NCI-H1694 (cell line): ENCODE measurements at regions not wholly inside any gene's neighbourhood (a gene's known extent, or its start where the extent isn't known, plus 50 kb on each side); places are given as distances from the start of the nearest gene placed in this dataset.

Experiments used
- DNase-seq: peaks from one replicate; lab custom pipeline; 2025; lab: John Stamatoyannopoulos, UW

- DNase-seq = no peak
These were observed 112.0 kb upstream of the ZNF366 start for GRCh38 chr5:72619251-72619650.

- DNase-seq = no peak
These were observed 111.5 kb upstream of the ZNF366 start for GRCh38 chr5:72618708-72619107.

GRCh38 chr5:72615061-72615460 lies 107.9 kb upstream of the ZNF366 start:
- DNase-seq = no peak

GRCh38 chr5:72613515-72613914 lies 106.3 kb upstream of the ZNF366 start:
- DNase-seq = no peak

DNA sequence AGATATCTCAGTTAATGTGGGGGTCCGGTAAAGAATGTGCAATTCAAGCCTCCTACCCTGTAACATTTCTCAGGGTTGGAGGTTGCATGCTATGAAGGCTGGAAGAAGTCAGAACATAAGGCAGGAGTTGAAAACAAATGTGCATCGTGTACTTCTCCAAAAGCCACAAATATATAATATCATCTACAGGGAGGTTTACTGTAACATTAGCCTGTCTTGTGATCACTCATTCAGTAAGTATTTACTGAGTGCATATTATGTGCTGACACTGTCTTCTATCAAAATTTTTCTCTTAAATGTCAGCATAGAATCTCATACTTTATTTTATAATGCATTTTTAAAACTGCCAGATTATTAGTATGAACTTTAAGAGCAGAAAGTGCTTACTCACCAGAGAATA lies 105.6 kb upstream of the ZNF366 start:
- no peak for DNase-seq

- peak; percentile 46 for DNase-seq
These were observed 104.0 kb upstream of the ZNF366 start for GRCh38 chr5:72611118-72611730.

- no peak for DNase-seq
These were observed 101.7 kb upstream of the ZNF366 start for GRCh38 chr5:72608926-72609325.

DNA sequence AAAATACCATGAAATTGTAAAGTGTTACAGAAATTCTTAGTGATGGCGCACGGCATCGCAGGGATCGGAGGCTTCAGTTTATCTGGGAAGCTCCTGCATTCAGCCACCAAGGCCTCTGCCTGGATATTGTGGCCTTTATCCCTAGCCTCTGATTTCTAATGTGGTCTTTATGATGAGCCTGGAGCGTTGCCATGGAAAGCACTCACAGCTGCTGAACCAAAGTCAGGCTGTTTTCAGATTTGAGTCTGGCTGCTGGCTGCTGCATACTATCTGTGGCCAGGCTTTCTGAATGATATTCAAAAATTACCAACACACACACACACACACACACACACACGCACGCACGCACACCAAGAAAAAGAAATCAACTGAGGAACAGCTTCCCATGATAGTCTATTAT lies 101.1 kb upstream of the ZNF366 start:
- DNase-seq = peak; percentile 69

DNA sequence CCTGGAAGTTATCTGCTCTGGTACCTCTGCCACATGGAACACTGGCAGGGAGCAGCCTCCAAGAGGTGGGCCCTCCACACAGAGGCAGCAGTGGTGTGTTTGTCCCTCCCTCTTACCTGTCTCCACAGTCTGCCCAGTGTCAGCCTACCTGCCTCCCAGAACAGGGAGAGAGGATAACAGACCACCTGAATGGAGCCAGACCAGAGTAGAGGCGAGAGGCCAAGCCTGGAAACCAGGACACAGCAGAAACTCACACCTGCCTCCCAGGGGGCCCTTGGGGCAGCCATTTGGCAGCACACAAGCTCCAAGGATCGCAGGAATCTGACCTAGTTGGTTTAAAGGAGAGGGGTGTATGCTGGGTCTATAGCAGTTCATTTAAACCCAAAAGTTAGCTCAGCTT lies 100.2 kb upstream of the ZNF366 start:
- no peak for DNase-seq

GRCh38 chr5:72606525-72606924 lies 99.3 kb upstream of the ZNF366 start:
- no peak for DNase-seq

DNA sequence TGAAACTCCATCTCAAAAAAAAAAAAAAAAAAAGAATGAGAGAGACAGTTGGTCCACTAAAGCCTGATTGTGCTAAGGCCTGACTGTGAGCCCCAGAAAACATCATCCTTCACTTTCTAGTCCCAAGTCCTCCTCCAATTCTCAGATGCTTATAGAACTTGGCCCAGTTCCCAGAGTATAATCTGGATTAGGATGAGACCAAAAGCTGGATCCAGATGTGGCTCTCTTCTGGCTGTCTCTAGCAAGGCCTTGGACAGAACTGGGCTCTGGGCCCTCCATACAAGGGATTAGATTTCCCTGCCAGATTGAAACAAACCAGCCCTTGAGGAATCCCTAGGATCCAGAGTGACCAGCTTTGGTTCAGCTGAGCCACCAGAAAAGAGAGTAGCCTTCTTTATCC lies 98.4 kb upstream of the ZNF366 start:
- DNase-seq = no peak

DNA sequence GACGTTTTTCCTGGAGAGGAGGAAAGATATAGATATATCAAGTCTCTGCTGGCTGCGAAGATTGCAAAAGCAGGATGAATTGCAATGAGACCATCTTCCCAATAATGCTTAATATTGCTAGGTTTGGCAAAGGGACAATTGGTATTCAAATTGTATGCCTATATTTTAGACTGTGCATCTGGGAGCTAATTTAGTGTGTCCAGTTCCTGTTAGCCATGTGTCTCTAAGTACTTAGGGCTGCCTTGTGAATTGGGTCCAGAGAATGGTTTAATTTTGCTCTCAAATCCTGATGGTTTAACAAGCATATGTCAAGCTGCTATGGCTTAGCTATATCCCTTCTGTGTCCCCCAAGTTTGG lies 97.6 kb upstream of the ZNF366 start:
- no peak for DNase-seq

DNA sequence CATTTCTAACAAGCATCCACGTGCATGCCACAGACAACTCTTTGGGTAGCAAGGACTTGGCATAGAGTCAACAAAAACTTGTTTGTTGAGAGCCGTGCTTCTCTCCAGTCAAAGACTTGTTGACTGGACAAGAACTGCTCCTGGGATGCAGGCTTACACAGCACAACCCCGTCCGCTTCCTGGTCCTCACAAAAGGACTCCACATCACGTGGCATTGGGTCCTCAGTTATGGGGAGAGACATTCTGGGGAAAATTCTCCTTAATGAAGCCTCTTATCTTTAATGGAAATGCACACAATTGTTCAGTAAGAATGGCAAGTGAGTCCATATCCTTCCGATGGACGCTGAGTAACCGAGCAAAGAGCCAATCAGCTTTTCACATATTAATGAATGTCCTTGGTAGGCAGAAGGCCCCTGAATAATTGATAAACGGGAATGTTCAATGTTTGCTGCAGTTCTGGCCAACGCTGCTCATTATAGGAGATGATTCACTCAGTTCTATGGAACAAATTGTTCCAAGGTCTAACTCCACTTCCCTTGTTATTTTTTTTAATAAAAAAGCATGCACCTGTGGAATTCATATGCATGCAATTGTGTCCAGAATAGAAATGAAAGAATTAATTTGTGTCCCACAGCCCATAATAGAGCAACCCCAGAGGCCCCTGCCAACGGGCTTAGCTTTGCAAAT lies 97.0 kb upstream of the ZNF366 start:
- DNase-seq = no peak

GRCh38 chr5:72602696-72603685 lies 95.8 kb upstream of the ZNF366 start:
- no peak for DNase-seq

- DNase-seq = no peak
These were observed 94.7 kb upstream of the ZNF366 start for GRCh38 chr5:72601861-72602260.

GRCh38 chr5:72600391-72600981 lies 93.3 kb upstream of the ZNF366 start:
- no peak for DNase-seq

DNA sequence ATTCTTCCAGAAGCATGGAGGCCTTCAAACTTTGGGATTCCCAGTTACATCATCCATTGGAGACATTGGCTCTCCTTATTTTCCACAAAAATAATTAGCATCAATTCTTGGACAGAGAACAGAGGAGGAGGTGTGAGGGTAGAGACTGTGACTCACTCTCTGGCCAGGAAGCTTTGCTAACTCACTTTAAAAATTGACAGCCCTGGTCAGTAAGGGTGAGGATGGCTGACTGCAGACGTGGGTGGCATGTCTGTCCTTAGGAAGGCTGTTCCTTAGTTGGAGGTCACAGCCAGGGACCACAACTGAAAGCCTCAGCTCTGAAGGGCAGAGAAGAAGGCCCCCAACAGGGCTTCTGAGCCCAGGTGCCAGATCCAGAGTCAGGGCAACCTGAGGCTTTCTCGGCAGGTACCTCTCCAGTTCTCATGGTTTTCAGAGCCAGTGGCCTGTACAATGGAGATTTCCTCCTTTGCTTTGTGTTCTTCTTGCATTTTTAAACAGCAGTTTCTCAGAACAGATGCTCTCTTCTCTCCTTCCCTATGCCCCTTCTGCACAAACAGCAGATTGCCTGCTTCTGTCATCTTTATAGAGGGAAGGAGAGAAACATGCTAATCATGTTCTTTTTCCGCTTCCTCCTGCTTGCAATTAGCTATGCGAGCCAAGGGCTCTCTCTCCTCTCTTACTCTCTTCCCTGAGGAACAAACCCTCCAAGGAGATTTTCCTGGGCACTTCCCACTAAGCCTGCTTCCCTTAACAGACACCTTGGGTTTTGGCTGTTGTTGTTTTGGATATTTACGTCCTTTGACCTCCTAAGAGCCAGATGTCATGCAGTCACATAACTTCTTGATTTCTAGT lies 92.5 kb upstream of the ZNF366 start:
- DNase-seq = no peak

DNA sequence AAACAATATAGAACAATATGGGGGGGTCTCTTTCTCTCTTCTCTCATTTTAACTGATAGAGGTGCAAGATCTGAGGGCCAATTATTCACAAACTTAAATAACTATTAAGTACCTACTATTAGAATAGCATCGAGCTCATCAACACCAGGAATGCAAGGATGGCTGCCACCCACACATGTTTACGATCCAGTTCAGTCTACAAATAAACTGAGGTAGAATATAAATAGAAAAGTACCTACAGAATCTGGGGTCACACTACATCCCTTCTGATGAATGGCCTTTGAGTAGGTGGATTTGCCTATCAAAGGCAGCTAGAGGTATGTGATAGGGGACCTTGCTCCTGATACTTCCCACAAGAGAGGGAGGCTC lies 91.8 kb upstream of the ZNF366 start:
- no peak for DNase-seq

DNA sequence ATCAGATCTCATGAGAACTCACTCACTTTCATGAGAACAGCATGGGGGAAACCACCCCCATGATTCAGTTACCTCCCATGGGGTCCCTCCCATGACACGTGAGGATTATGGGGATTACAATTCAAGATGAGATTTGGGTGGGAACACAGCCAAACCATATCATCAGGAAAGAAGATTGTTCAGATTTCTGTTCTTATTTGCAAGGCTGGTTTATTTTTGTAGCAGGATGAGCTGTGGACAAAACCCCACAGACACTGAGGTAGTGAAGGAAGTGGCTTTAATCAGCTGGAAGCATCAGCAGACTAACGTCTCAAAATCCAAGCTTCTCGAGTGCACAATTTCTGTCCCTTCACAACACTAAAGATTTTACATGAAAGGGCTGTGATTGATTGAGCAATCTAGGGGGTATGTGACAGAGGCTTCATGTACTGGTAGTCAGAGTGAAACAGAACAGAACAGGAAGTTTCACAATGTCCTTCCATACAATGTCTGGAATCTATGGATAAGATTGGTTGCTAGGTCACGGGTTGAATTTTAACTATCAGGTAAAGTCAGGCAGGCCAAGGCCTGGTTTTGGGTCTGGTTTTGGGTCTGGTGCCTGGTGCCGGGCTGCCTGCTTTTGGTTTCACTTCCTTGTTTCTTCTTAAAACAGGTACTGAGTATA lies 91.3 kb upstream of the ZNF366 start:
- no peak for DNase-seq

- no peak for DNase-seq
These were observed 90.3 kb upstream of the ZNF366 start for GRCh38 chr5:72597456-72597948.

- no peak for DNase-seq
These were observed 89.7 kb upstream of the ZNF366 start for GRCh38 chr5:72596956-72597355.
